GM18517 (cell line): ENCODE measurements at regions not wholly inside any gene's neighbourhood (a gene's known extent, or its start where the extent isn't known, plus 50 kb on each side); places are given as distances from the start of the nearest gene placed in this dataset.
A peak's percentile ranks its signal among the peaks of the same experiment; 100 is the strongest.

Experiments used
- ATAC-seq: cut with Tn5 transposase; IDR thresholded peaks from one replicate; pipeline ENCODE4 v1.9.1; 2021; ENCODE audit warnings: mild to moderate bottlenecking, moderate library complexity; ENCODE audit not compliant: unreplicated experiment

GRCh38 chr2:6750411-6751158 lies 115.1 kb downstream of the CMPK2 start:
- ATAC-seq: no peak

GRCh38 chr2:6754419-6754818 lies 111.3 kb downstream of the CMPK2 start:
- ATAC-seq: no peak

- ATAC-seq: no peak
These were observed 110.3 kb downstream of the CMPK2 start for GRCh38 chr2:6755456-6755855.

- no peak for ATAC-seq
These were observed 108.5 kb downstream of the CMPK2 start for GRCh38 chr2:6757215-6757614.

GRCh38 chr2:6759689-6760088 lies 106.0 kb downstream of the CMPK2 start:
- no peak for ATAC-seq

GRCh38 chr2:6760132-6760531 lies 105.6 kb downstream of the CMPK2 start:
- ATAC-seq: no peak

GRCh38 chr2:6764968-6765723 lies 100.6 kb downstream of the CMPK2 start:
- no peak for ATAC-seq

- ATAC-seq: no peak
These were observed 96.4 kb downstream of the CMPK2 start for GRCh38 chr2:6769346-6769745.

- ATAC-seq: no peak
These were observed 95.7 kb downstream of the CMPK2 start for GRCh38 chr2:6770006-6770405.

- no peak for ATAC-seq
These were observed 93.8 kb downstream of the CMPK2 start for GRCh38 chr2:6771634-6772611.

- ATAC-seq: peak; percentile 92
These were observed 92.6 kb downstream of the CMPK2 start for GRCh38 chr2:6773007-6773693.

- ATAC-seq: no peak
These were observed 92.0 kb downstream of the CMPK2 start for GRCh38 chr2:6773694-6774044.

- no peak for ATAC-seq
These were observed 89.6 kb downstream of the CMPK2 start for GRCh38 chr2:6776125-6776524.

GRCh38 chr2:6777626-6778025 lies 88.1 kb downstream of the CMPK2 start:
- ATAC-seq: no peak

- no peak for ATAC-seq
These were observed 84.9 kb downstream of the CMPK2 start for GRCh38 chr2:6780765-6781274.

- ATAC-seq: no peak
These were observed 83.0 kb downstream of the CMPK2 start for GRCh38 chr2:6782517-6783237.

GRCh38 chr2:6783238-6783614 lies 82.5 kb downstream of the CMPK2 start:
- ATAC-seq: no peak

GRCh38 chr2:6784291-6784690 lies 81.4 kb downstream of the CMPK2 start:
- no peak for ATAC-seq

- ATAC-seq: no peak
These were observed 80.2 kb downstream of the CMPK2 start for GRCh38 chr2:6785493-6785892.

GRCh38 chr2:6787376-6787775 lies 78.3 kb downstream of the CMPK2 start:
- no peak for ATAC-seq
